ENCODE measurements at regions not wholly inside any gene's neighbourhood (a gene's known extent, or its start where the extent isn't known, plus 50 kb on each side); places are given as distances from the start of the nearest gene placed in this dataset.

GRCh38 chr10:44297963-44298362 is 86.9 kb downstream of the CXCL12 start:
- no peak for FAIRE-seq
- H2BK20ac ChIP-seq (ENCODE audit: low read length), result no peak overlapping the region
- H3K9ac ChIP-seq (replicated peaks in 1 of 4; ENCODE audit: extremely low read depth in 1 of 4, low read depth in 3 of 4, low read length in 3 of 4), result no peak overlapping the region
- TF ChIP-seq ZNF274 (IDR thresholded peaks at IDR 0.05; ENCODE audit: borderline replicate concordance, extremely low read depth, low read length) (no peak), SP2 (IDR thresholded peaks at IDR 0.05; ENCODE audit: low read length) (no peak), POU5F1 (IDR thresholded peaks at IDR 0.05; ENCODE audit: low read depth, low read length) (no peak), CHD2 (IDR thresholded peaks at IDR 0.05; ENCODE audit: low read length) (no peak)
- H4K8ac ChIP-seq (ENCODE audit: extremely low read depth, insufficient read depth, low read length), result no peak overlapping the region
- H3K4me1 ChIP-seq (replicated peaks in 1 of 4; ENCODE audit: control insufficient read depth in 3 of 4, insufficient read depth in 4 of 4, low read length in 3 of 4), result peaks cover 0 to 18% (median 13%) of the 10 kb centered on the region in 4 experiments; a peak in 5 of 7 replicates
- H3K4me3 ChIP-seq (ENCODE audit: extremely low read depth in 1 of 4, insufficient read depth in 2 of 4, low read depth in 3 of 4, low read length in 4 of 4), result peak overlapping the region in 2 of 4 experiments; percentile 11 to 41; a peak in 3 of 8 replicates
- H4K5ac ChIP-seq (ENCODE audit: insufficient read length, low read depth, low read length), result no peak overlapping the region
- H3K79me2 ChIP-seq (ENCODE audit: control insufficient read depth in 1 of 2, insufficient read depth in 2 of 2, low read length in 2 of 2), result no peaks in the 10 kb centered on the region
- H3K18ac ChIP-seq (ENCODE audit: extremely low read depth, low read length), result no peak overlapping the region
- no peak for DNase-seq (ENCODE audit: low read depth in 1 of 2, low spot score in 2 of 2)
- peak overlapping the region; percentile 41 to 62; a peak in 3 of 4 replicates for H3K4me2 ChIP-seq (ENCODE audit: insufficient read depth in 1 of 2, low read depth in 2 of 2, low read length in 2 of 2)
- no peak overlapping the region for H3K4ac ChIP-seq (replicated peaks; ENCODE audit: insufficient read length, low read depth, low read length)
- H4K20me1 ChIP-seq (replicated peaks in 1 of 2; ENCODE audit: control insufficient read depth in 1 of 2, insufficient read depth in 2 of 2, low read length in 2 of 2), result no peaks in the 10 kb centered on the region
- H2AK5ac ChIP-seq (ENCODE audit: low read depth, low read length), result no peak overlapping the region
- H2BK12ac ChIP-seq (ENCODE audit: low read depth, low read length), result no peak overlapping the region
- H2BK120ac ChIP-seq (replicated peaks; ENCODE audit: low read depth, low read length), result no peak overlapping the region
- no peak overlapping the region for H4K91ac ChIP-seq (replicated peaks; ENCODE audit: insufficient read length, low read length)
- no peak overlapping the region for H3K14ac ChIP-seq (ENCODE audit: insufficient read length)
- H2BK5ac ChIP-seq (ENCODE audit: low read depth, low read length), result no peak overlapping the region
- no peak overlapping the region for H3K27ac ChIP-seq (ENCODE audit: low read depth, low read length)
- ChIA-PET CTCF (ENCODE audit: partially characterized antibody) (interaction anchor here (1.2 kb wide), 1 partner anchor 162 kb away, joined by 3 read pairs; no protein-coding TSS in a partner anchor), POLR2A (ENCODE audit: partially characterized antibody) (no interaction called here)
- H3K23me2 ChIP-seq (ENCODE audit: low read depth, low read length), result peaks cover 11% of the 10 kb centered on the region
- peaks cover 3% of the 10 kb centered on the region; the same call in 1 of the 2 replicates for H3K79me1 ChIP-seq (ENCODE audit: low read depth, low read length)
- no peak overlapping the region for H2AFZ ChIP-seq (ENCODE audit: low read length)
- 3% methylated on average over 6 of the region's 6 CpGs; no CpG with 5 or more reads in 1 of the 2 experiments for WGBS, 2 experiments (ENCODE audit: extremely low coverage in 1 of 2, insufficient coverage in 1 of 2, insufficient read length in 1 of 2, insufficient replicate concordance in 2 of 2, low coverage in 1 of 2, low lambda C conversion rate in 2 of 2, missing lambda C conversion rate in 1 of 2)
- H3K56ac ChIP-seq (replicated peaks; ENCODE audit: insufficient read length, low read depth, low read length), result no peak overlapping the region
- no peak overlapping the region for H3K23ac ChIP-seq (ENCODE audit: insufficient read length)
- H3K36me3 ChIP-seq (ENCODE audit: control insufficient read depth in 2 of 4, insufficient read depth in 4 of 4, low read length in 3 of 4), result no peaks in the 10 kb centered on the region
- peaks cover 0 to 15% (median 8%) of the 10 kb centered on the region in 4 experiments; a peak in 4 of 7 replicates for H3K27me3 ChIP-seq (replicated peaks in 1 of 4; ENCODE audit: control insufficient read depth in 3 of 4, extremely low read depth in 1 of 4, insufficient read depth in 3 of 4, low read length in 3 of 4)
- H2BK15ac ChIP-seq (ENCODE audit: low read length), result no peak overlapping the region
- no peaks in the 10 kb centered on the region for H3K9me3 ChIP-seq (ENCODE audit: insufficient read depth in 2 of 2, low read depth in 1 of 2, low read length in 1 of 2)

Measured in H1 (cell line).